Skeletal muscle cell (primary cell): ENCODE measurements at regions not wholly inside any gene's neighbourhood (a gene's known extent, or its start where the extent isn't known, plus 50 kb on each side); places are given as distances from the start of the nearest gene placed in this dataset.

Source experiments
- DNase-seq: peaks from one replicate; pipeline ENCODE4 v3.0.0-alpha.2; 2010; ENCODE audit warnings: low read depth
- H3K4me3 ChIP-seq: 2 replicates; pipeline ENCODE4 v1.5.1; 2011; ENCODE audit warnings: low read depth, mild to moderate bottlenecking, control low read depth, low read length, moderate library complexity

GRCh38 chr3:193939527-193939926 lies 196.4 kb upstream of the HES1 start:
- no peak for DNase-seq
- no peak overlapping the region for H3K4me3 ChIP-seq

DNA sequence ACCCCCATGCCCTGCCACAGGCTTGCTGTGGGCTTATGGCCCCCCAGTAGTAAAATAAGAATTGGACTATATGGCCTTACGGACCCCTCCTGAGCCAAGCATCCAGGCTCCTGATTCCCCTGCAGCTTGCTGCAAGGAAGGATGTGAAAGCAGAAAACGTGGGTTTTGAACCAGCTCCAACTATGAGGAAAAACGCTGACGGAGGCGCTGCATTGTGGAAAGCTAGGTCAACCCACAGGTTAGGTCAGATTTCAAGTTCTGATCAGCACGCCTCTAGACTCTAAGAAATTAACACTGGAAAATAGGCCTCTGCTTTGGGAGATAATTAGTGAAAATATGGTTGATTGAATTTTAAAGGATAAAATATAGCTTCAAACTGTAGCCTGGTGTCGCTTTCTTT lies 195.4 kb upstream of the HES1 start:
- no peak for DNase-seq
- H3K4me3 ChIP-seq, result no peak overlapping the region

- no peak for DNase-seq
- no peak overlapping the region for H3K4me3 ChIP-seq
Measured at GRCh38 chr3:193941486-193941885, 194.5 kb upstream of the HES1 start.

DNA sequence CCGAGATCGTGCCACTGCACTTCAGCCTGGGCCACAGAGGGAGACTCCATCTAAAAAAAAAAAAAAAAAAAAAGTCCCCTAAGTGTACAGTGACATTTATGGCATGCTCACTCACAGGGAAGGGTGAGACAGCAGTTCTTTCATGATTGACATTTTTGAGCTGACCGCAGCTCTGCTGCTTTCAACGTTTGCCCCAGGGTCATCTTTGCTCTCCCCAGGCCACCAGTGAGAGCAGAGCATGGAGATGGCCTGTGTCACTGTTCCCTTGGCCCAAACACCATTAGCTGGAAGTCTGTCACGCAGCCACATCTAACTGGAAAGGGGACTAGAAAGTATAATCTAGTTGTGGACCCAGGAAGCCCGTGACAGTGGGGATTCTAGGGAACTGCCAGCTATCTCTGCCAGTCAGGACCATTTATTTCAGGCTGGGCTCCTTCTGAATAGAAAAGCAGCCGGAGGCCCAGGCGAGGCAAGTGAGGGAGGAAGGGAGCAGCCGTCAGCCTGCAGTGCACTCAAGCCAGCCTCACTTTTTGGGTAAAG lies 193.4 kb upstream of the HES1 start:
- DNase-seq, result no peak
- H3K4me3 ChIP-seq, result no peak overlapping the region

DNA sequence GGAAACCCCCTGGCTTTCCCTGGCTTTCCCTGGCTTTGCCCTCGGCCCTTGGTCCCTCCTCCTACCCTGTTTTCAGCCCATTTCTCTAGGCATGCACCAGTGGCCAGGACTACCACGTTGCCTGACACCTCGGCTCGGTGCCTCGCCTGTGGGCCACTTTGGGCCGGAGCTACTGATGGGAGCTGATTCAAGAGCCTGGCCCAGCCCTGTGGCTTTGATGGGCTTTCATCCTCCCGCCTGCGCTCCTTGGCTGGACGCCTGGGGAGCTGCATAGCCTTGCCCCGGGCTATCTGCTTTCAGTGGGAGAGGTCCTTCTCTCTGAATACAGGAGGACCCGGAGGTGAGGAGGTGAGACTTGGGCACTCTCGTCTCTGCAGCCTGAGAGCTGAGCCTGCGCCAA lies 192.7 kb upstream of the HES1 start:
- DNase-seq, result no peak
- H3K4me3 ChIP-seq, result no peak overlapping the region

GRCh38 chr3:193943851-193944517 lies 192.0 kb upstream of the HES1 start:
- H3K4me3 ChIP-seq, result no peak overlapping the region

GRCh38 chr3:193944518-193944884 lies 191.4 kb upstream of the HES1 start:
- no peak for DNase-seq

More at GRCh38 chr3:193943851-193944517, 192.0 kb upstream of the HES1 start:
- DNase-seq, result no peak

GRCh38 chr3:193945143-193945542 lies 190.8 kb upstream of the HES1 start:
- H3K4me3 ChIP-seq, result no peak overlapping the region
- DNase-seq, result no peak

More at GRCh38 chr3:193944518-193944884, 191.4 kb upstream of the HES1 start:
- H3K4me3 ChIP-seq, result no peak overlapping the region

DNA sequence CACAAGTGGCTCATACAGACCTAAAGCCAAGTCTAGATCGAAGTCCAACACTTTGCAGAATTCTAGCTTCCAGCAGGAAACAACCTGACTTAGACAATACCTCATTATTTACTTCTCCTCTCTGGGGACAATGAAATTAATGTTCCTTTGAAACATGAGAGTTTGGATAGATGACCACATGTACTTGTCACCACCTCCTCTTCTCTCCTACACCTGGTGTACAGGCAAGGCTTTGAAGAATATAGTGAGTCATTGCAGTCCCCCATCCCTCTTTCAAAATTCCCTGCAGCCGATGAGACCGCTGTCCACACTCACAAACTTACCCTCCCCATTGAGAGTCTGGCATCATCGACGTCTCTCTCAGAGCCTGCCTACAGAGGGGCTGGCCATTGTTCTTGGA lies 189.0 kb upstream of the HES1 start:
- DNase-seq, result no peak
- no peak overlapping the region for H3K4me3 ChIP-seq

- DNase-seq, result no peak
- no peak overlapping the region for H3K4me3 ChIP-seq
Measured at GRCh38 chr3:193947596-193947995, 188.4 kb upstream of the HES1 start.

- no peak overlapping the region for H3K4me3 ChIP-seq
- DNase-seq, result no peak
Measured at GRCh38 chr3:193948459-193948858, 187.5 kb upstream of the HES1 start.

- DNase-seq, result no peak
- no peak overlapping the region for H3K4me3 ChIP-seq
Measured at GRCh38 chr3:193951859-193952258, 184.1 kb upstream of the HES1 start.

GRCh38 chr3:193954752-193955151 lies 181.2 kb upstream of the HES1 start:
- no peak overlapping the region for H3K4me3 ChIP-seq
- DNase-seq, result no peak

- DNase-seq, result no peak
- H3K4me3 ChIP-seq, result no peak overlapping the region
Measured at GRCh38 chr3:193955719-193956118, 180.2 kb upstream of the HES1 start.

DNA sequence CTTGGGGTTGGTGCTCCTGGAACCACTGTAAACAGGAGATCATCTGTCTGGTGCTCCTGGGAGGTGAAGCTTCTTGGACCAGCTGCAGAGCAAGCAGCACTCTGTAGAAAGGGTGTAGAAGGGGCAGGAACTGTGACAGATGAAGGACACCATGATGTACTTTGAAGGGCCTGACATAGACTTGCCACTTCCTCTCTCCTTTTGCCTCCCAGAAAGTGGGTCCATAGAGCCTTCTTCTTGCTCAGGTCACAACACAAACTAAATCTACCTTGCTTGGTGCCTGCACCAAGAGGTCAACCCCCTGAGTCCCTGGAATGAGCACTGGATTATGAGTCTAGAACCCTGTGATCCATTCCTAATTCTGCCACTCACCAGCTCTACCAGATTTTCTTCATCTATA lies 176.1 kb upstream of the HES1 start:
- H3K4me3 ChIP-seq, result no peak overlapping the region
- DNase-seq, result no peak

DNA sequence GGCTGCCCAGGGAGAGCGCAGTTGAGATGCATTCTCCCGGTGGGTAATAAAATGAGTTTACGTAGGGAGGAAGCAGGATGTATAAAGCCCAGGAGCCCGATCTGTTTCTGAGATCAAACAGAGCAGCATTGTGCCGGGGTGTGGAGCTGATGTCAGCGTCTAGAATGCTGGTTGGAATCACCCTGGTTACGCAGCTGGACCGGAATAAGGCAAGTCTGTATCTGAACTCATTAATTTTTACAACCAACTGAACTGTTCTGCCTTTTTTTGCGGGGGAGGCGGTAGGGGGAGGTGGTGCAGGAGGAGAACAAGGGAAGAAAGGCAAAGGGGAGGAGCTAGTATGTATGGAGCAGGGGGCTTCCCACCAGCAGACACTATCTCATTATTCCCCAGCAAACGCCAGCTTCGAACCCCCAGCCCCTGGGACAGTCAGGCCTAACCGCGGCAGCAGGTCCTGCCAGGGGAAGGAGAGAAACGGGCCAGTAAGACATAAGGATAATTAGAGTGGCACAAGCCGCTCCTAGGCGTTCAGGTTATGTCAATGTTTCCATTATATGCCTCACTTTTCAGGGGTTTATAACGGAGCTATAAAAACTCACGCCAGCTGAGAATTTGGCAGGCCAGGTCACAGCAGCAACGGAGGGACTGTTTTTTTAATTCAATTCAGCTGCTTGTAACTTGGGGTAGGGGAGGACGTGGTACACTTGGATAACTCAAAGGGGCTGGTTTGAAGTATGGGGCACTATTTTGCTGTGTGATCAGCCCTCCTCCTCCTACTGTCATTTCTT lies 175.3 kb upstream of the HES1 start:
- H3K4me3 ChIP-seq, result no peak overlapping the region
- DNase-seq, result no peak

GRCh38 chr3:193962986-193963685 lies 172.8 kb upstream of the HES1 start:
- H3K4me3 ChIP-seq, result no peak overlapping the region
- no peak for DNase-seq

DNA sequence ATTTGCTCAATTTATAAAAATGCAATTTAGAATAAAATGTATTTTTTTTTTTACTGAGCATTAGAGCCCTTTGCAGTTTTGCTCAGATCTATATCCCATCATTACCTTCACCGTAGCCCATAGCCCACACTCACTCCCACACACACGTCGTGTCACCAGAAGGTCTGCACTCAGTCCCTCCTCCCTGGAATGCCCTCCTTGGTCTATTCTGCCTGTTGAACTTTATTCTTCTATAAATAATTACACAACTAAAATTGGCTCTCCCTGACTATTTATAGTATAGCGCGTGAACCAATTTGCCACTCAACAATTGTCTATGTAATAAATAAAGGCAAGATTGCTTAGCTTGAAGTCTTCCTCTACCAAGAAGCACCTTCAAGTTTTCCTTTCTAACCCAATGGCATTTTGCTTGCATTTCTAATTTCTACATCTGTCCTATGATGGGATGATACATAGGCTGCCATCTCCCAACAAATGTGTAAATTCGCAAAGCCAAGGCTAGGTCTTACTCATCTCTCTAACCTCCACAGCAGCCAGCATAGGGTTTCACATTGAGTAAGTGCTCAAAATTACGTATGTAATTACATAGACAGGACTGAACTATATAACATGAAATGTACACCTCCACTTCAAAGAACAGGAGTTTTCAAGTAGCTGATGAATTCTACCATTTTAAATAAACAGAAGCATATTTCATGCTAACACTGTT lies 172.0 kb upstream of the HES1 start:
- H3K4me3 ChIP-seq, result no peak overlapping the region
- DNase-seq, result no peak

GRCh38 chr3:193964517-193964880 lies 171.4 kb upstream of the HES1 start:
- DNase-seq, result no peak
- H3K4me3 ChIP-seq, result no peak overlapping the region
